SU-DHL-6 (cell line): ENCODE measurements at regions not wholly inside any gene's neighbourhood (a gene's known extent, or its start where the extent isn't known, plus 50 kb on each side); places are given as distances from the start of the nearest gene placed in this dataset.

Source experiments
- EZH2phosphoT487 ChIP-seq: fragments of 200-600 bp; sonication (generic), shearing (Covaris generic); conservative IDR thresholded peaks from 2 replicates; pipeline ENCODE4 v1.6.1; 2018; ENCODE audit warnings: mild to moderate bottlenecking, antibody characterized with exemption, low read length, moderate library complexity, mixed read lengths
- TF ChIP-seq, protein P1 (sequence below): fragments of 200-600 bp; sonication (generic); IDR thresholded peaks from one replicate; pipeline ENCODE4 v1.5.1; 2017; ENCODE audit warnings: antibody characterized with exemption, mild to moderate bottlenecking, low read length, moderate library complexity; ENCODE audit not compliant: insufficient read depth, poor library complexity, severe bottlenecking

- TF ChIP-seq, protein P1, sequence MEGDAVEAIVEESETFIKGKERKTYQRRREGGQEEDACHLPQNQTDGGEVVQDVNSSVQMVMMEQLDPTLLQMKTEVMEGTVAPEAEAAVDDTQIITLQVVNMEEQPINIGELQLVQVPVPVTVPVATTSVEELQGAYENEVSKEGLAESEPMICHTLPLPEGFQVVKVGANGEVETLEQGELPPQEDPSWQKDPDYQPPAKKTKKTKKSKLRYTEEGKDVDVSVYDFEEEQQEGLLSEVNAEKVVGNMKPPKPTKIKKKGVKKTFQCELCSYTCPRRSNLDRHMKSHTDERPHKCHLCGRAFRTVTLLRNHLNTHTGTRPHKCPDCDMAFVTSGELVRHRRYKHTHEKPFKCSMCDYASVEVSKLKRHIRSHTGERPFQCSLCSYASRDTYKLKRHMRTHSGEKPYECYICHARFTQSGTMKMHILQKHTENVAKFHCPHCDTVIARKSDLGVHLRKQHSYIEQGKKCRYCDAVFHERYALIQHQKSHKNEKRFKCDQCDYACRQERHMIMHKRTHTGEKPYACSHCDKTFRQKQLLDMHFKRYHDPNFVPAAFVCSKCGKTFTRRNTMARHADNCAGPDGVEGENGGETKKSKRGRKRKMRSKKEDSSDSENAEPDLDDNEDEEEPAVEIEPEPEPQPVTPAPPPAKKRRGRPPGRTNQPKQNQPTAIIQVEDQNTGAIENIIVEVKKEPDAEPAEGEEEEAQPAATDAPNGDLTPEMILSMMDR = no peak
- no peak for TF ChIP-seq EZH2phosphoT487
Measured at GRCh38 chr3:15973414-15973813, 175.6 kb upstream of the ANKRD28 start.
